Liver (tissue), 3 donors: ENCODE measurements at regions not wholly inside any gene's neighbourhood (a gene's known extent, or its start where the extent isn't known, plus 50 kb on each side); places are given as distances from the start of the nearest gene placed in this dataset.

Experiments
- CTCF ChIP-seq: fragments of 150-350 bp; IDR thresholded peaks from 2 replicates; pipeline ENCODE4 v1.5.1; 2017; ENCODE audit warnings: improper control_type of control experiment, low read depth, low read length; ENCODE audit not compliant: missing input control
- EGR1 ChIP-seq, 2 donors: IDR thresholded peaks; 2 replicates each; pipeline ENCODE4 v1.6.1; 2016 to 2018; ENCODE audit warnings: antibody characterized with exemption in 2 of 2, low read depth in 2 of 2
- JUND ChIP-seq, 2 donors: IDR thresholded peaks; 2 replicates each; pipeline ENCODE4 v1.6.1; 2016; ENCODE audit warnings: antibody characterized with exemption in 2 of 2
- YY1 ChIP-seq: IDR thresholded peaks from 2 replicates; pipeline ENCODE4 v1.6.1; 2016; ENCODE audit warnings: antibody characterized with exemption, mild to moderate bottlenecking
- TF ChIP-seq, protein P1 (sequence below): IDR thresholded peaks from 2 replicates; pipeline ENCODE4 v1.6.1; 2016; ENCODE audit warnings: antibody characterized with exemption
- donor health status: healthy.
- donor health status: healthy.

GRCh38 chr18:64699081-64699480 is 550.2 kb upstream of the LINC00305 start:
- TF ChIP-seq YY1, result no peak
- no peak for TF ChIP-seq JUND (IDR thresholded peaks at IDR 0.05)
- no peak for TF ChIP-seq CTCF
- TF ChIP-seq, protein P1, sequence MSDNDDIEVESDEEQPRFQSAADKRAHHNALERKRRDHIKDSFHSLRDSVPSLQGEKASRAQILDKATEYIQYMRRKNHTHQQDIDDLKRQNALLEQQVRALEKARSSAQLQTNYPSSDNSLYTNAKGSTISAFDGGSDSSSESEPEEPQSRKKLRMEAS, result no peak
- TF ChIP-seq EGR1 (IDR thresholded peaks at IDR 0.05; ENCODE audit: low read depth in 2 of 2), result no peak
